ENCODE measurements at regions not wholly inside any gene's neighbourhood (a gene's known extent, or its start where the extent isn't known, plus 50 kb on each side); places are given as distances from the start of the nearest gene placed in this dataset.

DNA sequence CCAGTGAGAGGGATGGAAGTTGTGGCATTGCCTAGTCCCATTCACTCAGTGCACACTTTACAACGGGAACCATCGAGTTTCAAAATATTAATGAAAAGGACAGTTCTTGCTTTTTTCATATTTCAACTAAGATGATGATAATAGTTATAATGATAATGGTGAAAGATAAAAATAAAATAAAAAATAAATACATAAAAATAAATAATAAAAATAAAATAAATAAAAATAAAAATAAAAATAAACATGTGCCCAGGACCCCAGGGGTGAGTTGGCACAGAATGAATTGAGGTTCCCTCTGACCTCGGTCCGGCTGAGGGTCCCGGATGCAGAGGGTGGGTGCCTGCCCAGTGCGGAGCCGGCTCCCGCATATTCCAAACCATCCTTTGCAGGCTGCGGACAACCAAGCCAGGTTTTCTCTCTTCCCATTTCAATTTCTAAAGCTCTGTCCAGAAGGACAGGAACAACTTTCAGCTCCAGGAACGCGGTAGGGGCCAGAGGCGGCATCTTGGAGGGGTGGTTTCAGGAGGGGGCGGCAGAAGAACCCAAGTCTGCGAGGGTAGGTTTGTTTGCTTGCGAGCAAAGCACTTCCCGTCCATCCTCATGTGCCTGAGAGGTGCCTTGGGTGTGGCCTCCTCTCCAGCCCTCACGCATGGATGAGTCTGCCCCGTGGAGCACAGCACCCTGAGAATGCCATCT, 236.8 kb downstream of the DLL1 start:
- no peak for DNase-seq

DNA sequence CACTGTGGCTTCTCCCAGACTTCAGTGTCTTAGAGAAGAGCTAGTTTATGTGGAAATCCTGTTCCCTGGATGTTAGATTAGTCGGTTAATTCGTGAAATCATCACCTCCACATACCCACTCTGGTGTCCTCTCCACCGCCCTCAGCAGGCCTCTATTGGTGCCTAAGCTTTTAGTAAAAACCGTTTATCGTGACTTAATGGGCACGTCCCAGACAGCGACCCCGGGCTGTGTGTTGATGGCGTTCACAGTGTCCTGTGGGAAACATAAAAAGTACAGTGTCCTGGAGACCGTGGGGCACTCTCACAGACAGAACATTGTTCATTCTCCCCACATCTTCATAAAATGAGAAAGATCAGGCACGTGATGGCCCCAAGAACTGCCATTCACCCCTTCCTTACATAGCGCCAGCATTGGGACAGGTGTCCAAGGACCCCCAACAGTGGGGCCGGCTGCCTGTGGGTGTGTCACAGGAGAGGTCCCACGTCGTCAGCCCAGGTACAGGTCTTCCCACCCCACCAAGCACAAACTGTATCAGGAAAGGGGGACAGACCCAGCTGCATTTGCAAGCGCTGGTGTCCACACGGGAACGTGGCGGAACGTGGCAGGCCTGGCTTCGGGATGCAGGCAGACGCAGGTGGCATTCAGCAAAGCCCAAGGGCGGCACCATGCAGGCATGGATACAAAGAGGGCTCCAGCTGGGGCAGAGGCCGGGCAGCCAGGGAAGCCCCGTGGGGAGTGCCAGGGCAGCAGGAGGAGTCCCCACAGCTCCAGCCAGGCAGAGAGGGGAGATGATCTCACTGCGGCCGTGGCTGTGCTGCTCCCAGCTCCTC, 237.7 kb downstream of the DLL1 start:
- DNase-seq, result no peak

DNA sequence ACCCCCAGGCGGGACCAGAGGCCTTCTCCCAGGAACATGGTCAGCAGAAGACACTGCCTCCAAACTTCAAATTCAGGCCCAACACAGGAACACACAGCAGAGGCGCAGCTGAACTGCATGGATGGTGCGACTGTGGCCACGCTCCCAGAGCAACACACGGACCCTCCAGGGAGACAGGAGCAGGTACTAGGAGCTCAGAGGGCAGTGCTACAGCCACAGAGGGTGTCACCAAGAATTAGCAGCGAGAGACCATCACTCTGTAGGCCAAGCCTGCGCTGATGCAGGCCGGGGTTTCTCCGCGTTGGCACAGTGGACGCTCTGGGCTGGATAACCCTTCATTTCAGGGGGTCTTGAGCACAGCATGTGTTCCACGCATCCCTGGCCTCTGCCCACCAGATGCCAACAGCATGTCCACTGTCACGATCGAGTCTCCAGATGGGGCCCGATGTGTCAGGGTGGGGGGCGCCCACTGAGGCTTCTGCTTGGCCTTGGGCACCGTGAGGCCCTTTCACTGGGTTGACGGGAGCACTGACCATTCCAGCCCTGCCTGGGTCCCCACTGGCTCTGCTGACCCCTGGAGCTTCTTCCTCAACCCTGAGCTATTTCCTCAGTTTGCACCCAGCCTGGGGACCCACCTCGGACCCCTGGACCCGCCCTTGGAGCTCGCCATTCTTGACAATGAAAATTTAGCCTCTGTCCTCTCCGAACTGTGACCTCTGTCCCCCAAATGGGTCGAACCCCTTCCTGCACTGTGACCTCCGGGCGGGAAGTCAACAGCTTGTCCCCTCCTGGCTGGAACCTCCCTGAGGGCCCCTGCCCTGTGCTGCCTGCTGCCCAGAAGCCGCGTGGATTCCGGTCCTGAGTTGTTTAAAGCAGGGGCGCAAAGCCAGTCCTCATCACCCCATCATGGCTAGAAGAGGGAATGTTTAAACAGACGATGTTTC, 239.4 kb downstream of the DLL1 start:
- no peak for DNase-seq

GRCh38 chr6:170050591-170051041, 240.3 kb downstream of the DLL1 start:
- DNase-seq, result no peak

DNA sequence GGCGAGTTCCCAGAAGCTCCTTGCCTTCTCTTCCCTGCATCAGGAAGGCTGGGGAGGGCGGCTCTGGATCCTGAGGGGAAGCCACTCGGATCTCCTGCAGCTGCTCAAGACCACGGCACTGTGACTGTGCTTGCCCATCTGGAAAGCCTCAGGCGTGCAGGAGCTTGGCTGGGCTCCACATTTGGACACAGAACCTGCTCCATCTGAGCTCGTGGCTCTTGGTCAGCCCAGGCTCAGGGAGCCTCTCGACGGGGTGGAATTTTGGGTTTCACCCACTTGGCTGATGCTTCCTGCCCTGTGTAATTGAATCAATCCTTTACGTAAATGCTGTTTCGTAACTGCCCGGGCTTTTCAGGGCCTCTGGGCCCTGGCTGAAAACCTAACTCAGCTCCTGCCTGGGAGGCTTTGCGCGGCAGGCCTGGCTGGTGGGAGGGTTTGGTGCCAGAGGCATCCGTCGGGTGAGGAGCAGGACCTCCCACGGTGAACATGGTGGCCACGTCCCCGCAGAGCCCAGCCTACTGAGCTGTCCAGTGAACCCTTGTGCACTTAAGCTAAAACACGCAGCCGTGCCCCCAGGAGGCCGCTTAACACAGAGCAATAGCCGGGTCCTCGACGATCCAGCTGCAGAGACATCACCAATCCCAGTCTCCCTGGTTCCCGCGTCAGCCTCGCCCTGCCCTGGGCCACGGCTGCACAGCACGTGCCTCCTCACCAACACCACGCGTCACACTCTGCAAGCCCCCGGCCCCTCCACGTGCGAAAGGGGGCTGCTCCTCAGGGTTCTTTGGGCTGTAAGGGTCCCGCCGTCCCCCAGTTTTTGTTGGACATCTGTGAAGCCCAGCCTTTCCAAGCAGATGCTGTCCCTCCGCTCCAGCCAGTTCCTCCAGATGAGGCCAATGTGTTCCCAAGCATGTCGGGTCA, 241.0 kb downstream of the DLL1 start:
- DNase-seq, result no peak

- DNase-seq, result no peak
Observed at GRCh38 chr6:170048615-170049256, 242.1 kb downstream of the DLL1 start.

DNA sequence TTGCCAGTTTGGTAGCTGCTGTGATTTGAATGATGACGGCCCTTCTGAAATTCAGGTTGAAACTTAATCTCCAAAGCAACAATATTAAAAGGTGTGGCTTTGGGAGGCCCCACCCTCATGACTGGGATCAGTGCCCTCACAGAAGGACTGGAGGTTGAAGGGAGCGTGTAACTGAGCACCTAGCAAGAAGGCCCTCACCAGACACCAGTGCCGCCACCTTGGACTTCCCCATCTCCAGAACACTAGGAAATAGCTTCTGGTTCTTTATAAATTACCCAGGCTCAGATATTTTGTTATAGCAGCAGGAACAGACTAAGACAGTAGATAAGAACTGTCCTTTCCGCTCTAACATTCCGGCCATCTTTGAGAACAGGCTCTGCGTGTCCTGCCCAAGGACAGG, 243.1 kb downstream of the DLL1 start:
- no peak for DNase-seq

GRCh38 chr6:170046791-170047626, 243.9 kb downstream of the DLL1 start:
- DNase-seq, result no peak

DNA sequence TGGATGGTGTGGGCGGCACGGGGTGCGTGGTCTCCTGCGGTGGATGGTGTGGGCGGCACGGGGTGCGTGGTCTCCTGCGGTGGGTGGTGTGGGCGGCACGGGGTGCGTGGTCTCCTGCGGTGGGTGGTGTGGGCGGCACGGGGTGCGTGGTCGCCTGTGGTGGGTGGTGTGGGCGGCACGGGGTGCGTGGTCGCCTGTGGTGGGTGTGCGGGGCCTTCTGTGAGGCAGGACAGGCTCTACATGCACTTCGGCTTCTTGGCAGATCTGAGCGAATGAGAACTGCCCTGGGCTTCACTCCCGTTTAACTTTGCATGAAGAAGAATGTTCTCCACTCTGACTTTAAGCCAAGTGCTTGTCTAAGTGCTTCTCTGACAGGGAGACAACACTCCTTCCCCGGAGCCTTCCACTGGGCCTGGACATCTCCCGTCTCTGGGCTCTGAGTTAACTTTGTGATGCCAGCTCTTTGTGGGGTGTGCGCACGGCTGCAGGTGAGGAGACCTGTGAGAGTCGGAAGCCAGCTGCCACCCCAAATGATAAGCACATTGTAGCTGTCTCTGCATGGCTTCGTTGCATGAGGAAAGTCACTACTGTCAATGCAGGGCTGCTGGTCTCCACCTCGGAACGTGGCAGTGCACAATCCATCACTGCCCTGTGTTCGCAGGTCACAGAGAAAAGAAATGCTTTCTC, 244.8 kb downstream of the DLL1 start:
- DNase-seq, result no peak

DNA sequence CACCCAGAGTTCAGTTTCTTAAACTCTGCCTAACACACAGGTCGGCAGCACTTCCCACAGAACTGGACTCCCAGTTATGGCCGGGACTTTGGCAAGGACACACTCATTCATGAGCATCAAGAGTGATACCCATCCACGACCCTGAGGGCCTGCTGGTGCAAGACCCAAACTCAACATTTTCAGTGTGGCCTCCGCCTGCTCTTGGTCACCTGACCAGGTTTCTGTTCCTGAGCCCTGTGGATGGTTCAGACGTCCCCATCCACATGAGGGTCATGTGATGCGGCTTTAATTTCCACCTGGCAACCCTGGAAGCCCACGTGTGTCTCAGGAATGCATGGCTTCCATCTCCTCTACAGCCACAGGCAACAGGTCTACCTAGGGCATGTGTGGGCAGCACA, 245.3 kb downstream of the DLL1 start:
- DNase-seq, result no peak

GRCh38 chr6:170044836-170045562, 245.9 kb downstream of the DLL1 start:
- no peak for DNase-seq

DNA sequence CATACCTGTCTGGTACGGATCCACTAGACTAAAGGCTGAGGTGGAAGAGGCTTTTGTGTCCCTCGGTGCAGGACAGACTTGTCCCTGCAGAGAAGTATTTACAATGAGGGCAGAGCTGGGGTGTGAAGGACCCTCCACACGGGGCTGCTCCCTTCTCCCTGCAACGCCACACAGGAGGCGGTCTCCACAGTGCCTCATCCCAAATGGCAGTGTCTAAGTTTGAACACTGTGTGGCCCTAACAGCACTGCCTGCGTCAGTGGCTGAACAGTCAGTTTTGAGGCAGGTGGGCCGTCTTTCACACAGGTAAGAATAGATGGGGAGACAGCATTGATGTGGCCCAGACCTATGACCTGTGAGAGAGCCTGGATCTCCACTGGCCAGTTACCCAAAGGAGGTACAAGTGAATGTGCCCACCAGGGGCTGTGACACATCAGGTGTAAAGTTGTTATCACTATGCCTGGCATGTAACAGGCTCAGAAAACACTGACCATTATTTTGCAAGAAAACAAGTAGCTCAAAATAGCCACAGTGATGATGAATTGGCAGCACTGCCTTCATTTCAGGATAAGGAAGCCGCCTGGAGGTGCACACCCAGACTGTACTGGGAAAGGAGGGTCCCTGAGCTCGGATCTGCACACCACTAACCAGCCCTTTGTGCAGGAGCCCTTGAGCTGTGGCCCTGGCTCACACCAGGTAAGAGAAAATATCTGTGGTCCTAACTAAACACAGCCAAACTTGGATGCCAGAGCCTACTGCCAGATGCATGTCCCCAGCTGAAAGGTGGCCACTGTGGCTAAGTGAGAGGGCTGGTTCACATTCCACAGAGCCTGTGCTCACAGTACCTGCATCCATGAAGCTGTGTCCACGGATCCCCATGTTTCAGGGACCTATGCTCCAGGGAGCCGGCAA, 246.7 kb downstream of the DLL1 start:
- no peak for DNase-seq

- no peak for DNase-seq
Observed at GRCh38 chr6:170043150-170043819, 247.6 kb downstream of the DLL1 start.

GRCh38 chr6:170042596-170043118, 248.2 kb downstream of the DLL1 start:
- DNase-seq, result no peak

DNA sequence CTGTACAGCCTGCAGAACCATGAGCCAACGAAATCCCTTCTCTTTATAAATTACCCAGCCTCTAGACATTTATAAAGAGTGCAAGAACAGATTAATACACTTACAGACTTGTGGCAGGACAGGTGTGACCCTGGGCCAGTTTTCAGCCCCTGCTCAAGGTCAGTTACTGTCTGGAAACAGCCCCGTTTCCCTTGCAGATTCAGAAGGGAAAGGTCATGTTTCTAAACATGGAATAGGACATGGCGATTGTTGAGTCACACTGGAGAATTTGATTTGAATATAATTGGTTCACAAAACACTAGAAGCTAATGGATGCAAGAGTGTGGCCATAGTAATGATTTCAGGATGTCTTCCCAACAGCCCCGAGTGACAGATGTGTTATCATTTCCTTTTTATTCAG, 248.8 kb downstream of the DLL1 start:
- no peak for DNase-seq

GRCh38 chr6:170041526-170041925, 249.4 kb downstream of the DLL1 start:
- no peak for DNase-seq

GRCh38 chr6:170040906-170041305, 250.0 kb downstream of the DLL1 start:
- DNase-seq, result no peak

All from NCI-H1694 (cell line).